ENCODE measurements at regions not wholly inside any gene's neighbourhood (a gene's known extent, or its start where the extent isn't known, plus 50 kb on each side); places are given as distances from the start of the nearest gene placed in this dataset.
A peak's percentile ranks its signal among the peaks of the same experiment; 100 is the strongest.

GRCh38 chr4:132284910-132285426 is 864.1 kb upstream of the PCDH10 start:
- Mint-ChIP-seq H3K4me1 (no peaks in the 10 kb centered on the region), H3K36me3 (no peaks in the 10 kb centered on the region), H3K4me3 (no peak overlapping the region), H3K27ac (peak overlapping the region in 1 of 10 donors; percentile 35), H3K9me3 (peaks cover 0 to 20% (median 2%) of the 10 kb centered on the region in 9 donors), H3K27me3 (no peaks in the 10 kb centered on the region)
- POLR2A ChIA-PET: no interaction called here
- DNase-seq: no peak
- no peak for ATAC-seq

GRCh38 chr4:132297346-132297745 is 851.7 kb upstream of the PCDH10 start:
- peaks cover 0 to 3% (median 0%) of the 10 kb centered on the region in 9 donors for H3K9me3 Mint-ChIP-seq
- H3K4me1 Mint-ChIP-seq: no peaks in the 10 kb centered on the region
- POLR2A ChIA-PET: no interaction called here
- H3K36me3 Mint-ChIP-seq: no peaks in the 10 kb centered on the region
- H3K4me3 Mint-ChIP-seq: no peak overlapping the region
- ATAC-seq (no peak), DNase-seq (no peak)
- H3K27me3 Mint-ChIP-seq: no peaks in the 10 kb centered on the region
- no peak overlapping the region for H3K27ac Mint-ChIP-seq

DNA sequence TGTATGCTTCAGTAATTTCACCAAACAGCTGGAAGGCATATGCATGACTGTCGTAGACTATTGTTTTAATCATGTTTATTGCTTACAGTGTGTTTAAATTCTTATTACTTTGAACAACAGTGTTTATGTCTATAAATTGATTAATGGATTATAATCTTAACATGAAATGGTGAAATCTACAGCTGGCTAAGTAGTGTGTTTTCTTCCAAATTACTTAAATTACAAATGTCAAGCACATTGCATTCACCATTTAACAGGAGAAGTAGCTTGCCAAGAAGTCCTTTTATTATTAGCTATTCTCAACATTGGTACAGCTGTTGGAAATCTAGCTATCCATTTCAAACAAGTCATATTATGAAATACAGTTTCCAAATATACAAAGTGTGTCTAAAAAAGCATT is 849.3 kb upstream of the PCDH10 start:
- no peaks in the 10 kb centered on the region for H3K36me3 Mint-ChIP-seq
- H3K4me1 Mint-ChIP-seq: no peaks in the 10 kb centered on the region

GRCh38 chr4:132312521-132312920 is 836.6 kb upstream of the PCDH10 start:
- Mint-ChIP-seq H3K36me3 (no peaks in the 10 kb centered on the region), H3K27ac (no peak overlapping the region), H3K27me3 (no peaks in the 10 kb centered on the region), H3K4me1 (no peaks in the 10 kb centered on the region), H3K9me3 (peaks cover 0 to 3% (median 0%) of the 10 kb centered on the region in 9 donors), H3K4me3 (no peak overlapping the region)
- DNase-seq (no peak), ATAC-seq (no peak)
- POLR2A ChIA-PET: no interaction called here

More for the DNA sequence above, 849.3 kb upstream of the PCDH10 start:
- no peak for DNase-seq
- Mint-ChIP-seq H3K9me3 (peaks cover 0 to 3% (median 0%) of the 10 kb centered on the region in 9 donors), H3K27me3 (no peaks in the 10 kb centered on the region), H3K4me3 (no peak overlapping the region), H3K27ac (no peak overlapping the region)
- no peak for ATAC-seq
- POLR2A ChIA-PET: no interaction called here

GRCh38 chr4:132313852-132314251 is 835.2 kb upstream of the PCDH10 start:
- DNase-seq: no peak
- Mint-ChIP-seq H3K27ac (no peak overlapping the region), H3K36me3 (no peaks in the 10 kb centered on the region), H3K9me3 (no peaks in the 10 kb centered on the region), H3K4me1 (no peaks in the 10 kb centered on the region), H3K27me3 (no peaks in the 10 kb centered on the region), H3K4me3 (no peak overlapping the region)
- POLR2A ChIA-PET: no interaction called here
- no peak for ATAC-seq

GRCh38 chr4:132316738-132317137 is 832.4 kb upstream of the PCDH10 start:
- no peak overlapping the region for H3K27ac Mint-ChIP-seq
- no peaks in the 10 kb centered on the region for H3K4me1 Mint-ChIP-seq
- H3K36me3 Mint-ChIP-seq: no peaks in the 10 kb centered on the region
- DNase-seq (no peak), ATAC-seq (no peak)
- POLR2A ChIA-PET: no interaction called here
- no peak overlapping the region for H3K4me3 Mint-ChIP-seq
- peaks cover 0 to 14% (median 0%) of the 10 kb centered on the region in 9 donors for H3K9me3 Mint-ChIP-seq
- H3K27me3 Mint-ChIP-seq: no peaks in the 10 kb centered on the region

DNA sequence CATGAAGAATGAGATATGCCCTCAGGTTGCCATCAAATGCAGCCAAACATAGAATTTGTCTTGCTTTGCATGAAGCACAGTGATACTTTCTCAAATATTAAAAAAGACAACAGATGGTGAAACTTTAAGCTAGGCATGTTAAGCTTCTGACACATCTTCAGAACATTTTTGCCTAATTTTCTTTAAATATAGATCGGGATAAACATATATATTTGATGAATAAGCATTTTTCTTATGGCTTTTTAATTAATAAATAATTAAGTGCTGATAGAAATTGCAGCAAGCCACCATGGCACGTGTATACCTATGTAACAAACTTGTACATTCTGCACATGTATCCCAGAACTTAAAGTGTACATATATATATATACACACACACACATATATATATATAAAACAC is 831.2 kb upstream of the PCDH10 start:
- H3K4me3 Mint-ChIP-seq: no peak overlapping the region
- DNase-seq (no peak), ATAC-seq (no peak)
- no peaks in the 10 kb centered on the region for H3K36me3 Mint-ChIP-seq
- no peaks in the 10 kb centered on the region for H3K4me1 Mint-ChIP-seq
- POLR2A ChIA-PET: no interaction called here
- no peaks in the 10 kb centered on the region for H3K27me3 Mint-ChIP-seq
- H3K9me3 Mint-ChIP-seq: peaks cover 0 to 18% (median 0%) of the 10 kb centered on the region in 9 donors
- no peak overlapping the region for H3K27ac Mint-ChIP-seq

- H3K27me3 Mint-ChIP-seq: no peaks in the 10 kb centered on the region
- no peak overlapping the region for H3K4me3 Mint-ChIP-seq
- H3K9me3 Mint-ChIP-seq: no peaks in the 10 kb centered on the region
- DNase-seq: no peak
- ATAC-seq: no peak
- no peaks in the 10 kb centered on the region for H3K36me3 Mint-ChIP-seq
- no peaks in the 10 kb centered on the region for H3K4me1 Mint-ChIP-seq
- H3K27ac Mint-ChIP-seq: no peak overlapping the region
- POLR2A ChIA-PET: no interaction called here
Measured at GRCh38 chr4:132328761-132329160, 820.3 kb upstream of the PCDH10 start.

- POLR2A ChIA-PET: no interaction called here
- H3K27ac Mint-ChIP-seq: no peak overlapping the region
- no peaks in the 10 kb centered on the region for H3K36me3 Mint-ChIP-seq
- no peak for ATAC-seq
- no peak for DNase-seq
- no peak overlapping the region for H3K4me3 Mint-ChIP-seq
- H3K9me3 Mint-ChIP-seq: peaks cover 0 to 1% (median 0%) of the 10 kb centered on the region in 9 donors
- no peaks in the 10 kb centered on the region for H3K27me3 Mint-ChIP-seq
- H3K4me1 Mint-ChIP-seq: no peaks in the 10 kb centered on the region
Measured at GRCh38 chr4:132330994-132331393, 818.1 kb upstream of the PCDH10 start.

DNA sequence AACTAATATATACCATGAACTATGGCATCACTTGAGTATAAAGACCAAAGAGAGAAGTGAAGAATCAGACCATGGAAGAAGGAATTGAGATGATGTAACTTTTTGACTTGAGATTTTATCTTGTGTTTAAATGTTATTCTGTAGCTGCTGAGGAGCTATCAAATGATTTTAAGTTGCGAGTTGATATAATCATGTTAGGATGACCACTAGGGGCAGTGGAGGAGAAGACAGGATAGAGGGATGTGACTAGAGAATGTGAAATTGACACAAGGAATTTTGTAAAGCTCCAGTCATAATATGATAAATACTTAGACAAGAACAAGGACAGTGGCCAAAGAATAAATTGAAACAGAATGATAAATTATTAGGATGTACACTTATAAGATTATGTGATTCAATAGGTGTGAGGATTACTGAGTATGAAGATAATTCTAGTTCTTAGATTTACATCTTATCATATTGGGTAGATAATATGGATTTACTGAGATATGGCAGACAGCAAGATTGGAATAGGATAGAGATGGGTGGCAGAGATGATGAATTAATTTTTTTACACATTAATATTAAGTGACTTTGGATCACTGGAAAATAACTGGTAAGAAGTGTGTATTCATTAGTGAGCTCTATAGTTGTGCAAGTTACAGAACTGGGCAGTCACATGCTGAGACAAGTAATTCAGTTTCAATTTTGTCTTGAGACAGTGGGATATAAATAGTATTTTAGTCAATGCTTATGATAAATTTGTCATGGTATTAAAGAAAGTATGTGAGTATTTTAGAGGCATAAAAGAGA is 816.0 kb upstream of the PCDH10 start:
- H3K4me3 Mint-ChIP-seq: no peak overlapping the region
- H3K27ac Mint-ChIP-seq: no peak overlapping the region
- ATAC-seq: no peak
- no peak for DNase-seq
- POLR2A ChIA-PET: no interaction called here
- H3K36me3 Mint-ChIP-seq: no peaks in the 10 kb centered on the region
- peaks cover 0 to 1% (median 0%) of the 10 kb centered on the region in 9 donors for H3K9me3 Mint-ChIP-seq
- H3K27me3 Mint-ChIP-seq: no peaks in the 10 kb centered on the region
- H3K4me1 Mint-ChIP-seq: no peaks in the 10 kb centered on the region

DNA sequence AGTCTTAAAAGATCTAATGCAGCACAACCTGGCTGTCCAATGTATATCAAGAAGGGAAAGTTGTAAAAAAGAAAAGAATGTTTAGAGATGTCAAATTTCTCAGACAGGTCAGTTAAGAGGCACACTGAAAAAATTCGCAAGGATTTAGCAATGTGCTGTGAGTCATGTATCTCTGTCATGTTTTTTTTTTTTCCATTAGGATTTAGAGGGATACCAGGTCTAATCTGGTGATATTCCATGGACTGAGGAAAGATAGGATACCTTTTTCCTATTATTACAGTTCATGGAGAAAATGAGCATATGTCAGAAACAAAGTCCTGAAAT is 815.4 kb upstream of the PCDH10 start:
- DNase-seq (no peak), ATAC-seq (no peak)
- POLR2A ChIA-PET: no interaction called here
- Mint-ChIP-seq H3K27me3 (no peaks in the 10 kb centered on the region), H3K27ac (no peak overlapping the region), H3K36me3 (no peaks in the 10 kb centered on the region), H3K4me3 (no peak overlapping the region), H3K4me1 (no peaks in the 10 kb centered on the region), H3K9me3 (peaks cover 0 to 4% (median 0%) of the 10 kb centered on the region in 9 donors)

DNA sequence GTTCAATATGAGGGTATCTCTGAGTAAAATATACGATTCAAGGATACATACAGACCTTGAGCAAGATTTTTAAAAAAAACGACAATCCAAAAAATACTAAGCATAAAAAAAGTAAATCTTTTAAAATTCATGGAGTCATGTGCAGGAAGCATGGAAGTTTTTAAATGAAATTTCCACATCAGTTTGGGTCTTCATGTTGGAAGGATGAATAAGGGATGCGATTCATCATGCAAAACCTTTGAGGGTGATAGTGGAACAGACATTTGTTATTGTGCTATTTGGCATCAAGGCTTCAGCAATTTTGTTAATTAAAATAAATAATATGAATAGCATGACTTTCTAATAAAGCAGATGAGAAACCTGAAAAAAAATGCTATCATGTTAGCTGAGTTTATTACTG is 815.0 kb upstream of the PCDH10 start:
- ATAC-seq (no peak), DNase-seq (no peak)
- Mint-ChIP-seq H3K4me1 (no peaks in the 10 kb centered on the region), H3K27ac (no peak overlapping the region), H3K4me3 (no peak overlapping the region), H3K36me3 (no peaks in the 10 kb centered on the region), H3K9me3 (peaks cover 0 to 5% (median 0%) of the 10 kb centered on the region in 9 donors), H3K27me3 (no peaks in the 10 kb centered on the region)
- POLR2A ChIA-PET: no interaction called here

GRCh38 chr4:132344924-132345828 is 803.9 kb upstream of the PCDH10 start:
- Mint-ChIP-seq H3K9me3 (peaks cover 0 to 6% (median 3%) of the 10 kb centered on the region in 9 donors), H3K27me3 (no peaks in the 10 kb centered on the region), H3K4me3 (no peak overlapping the region), H3K36me3 (no peaks in the 10 kb centered on the region), H3K4me1 (no peaks in the 10 kb centered on the region), H3K27ac (no peak overlapping the region)
- DNase-seq (peak in 1 of 10 donors; percentile 6), ATAC-seq (no peak)
- POLR2A ChIA-PET: no interaction called here

Data from naive thymus-derived CD8-positive, alpha-beta T cell (primary cell).